GM23338 (cell line): ENCODE measurements at regions not wholly inside any gene's neighbourhood (a gene's known extent, or its start where the extent isn't known, plus 50 kb on each side); places are given as distances from the start of the nearest gene placed in this dataset.

Experiments
- ATAC-seq: fragments of 200-7000 bp; cut with Tn5 transposase; 3 replicates; pipeline ENCODE4 v1.9.1; 2020
- DNase-seq: peaks from one replicate; pipeline ENCODE4 v3.0.0-alpha.2; 2015; ENCODE audit warnings: low spot score
- H2AFZ ChIP-seq: fragments of 200-600 bp; sonication (generic); 2 replicates; pipeline ENCODE4 v1.8.0; 2016; ENCODE audit warnings: antibody characterized with exemption, mild to moderate bottlenecking, moderate library complexity
- H3F3A ChIP-seq: fragments of 200-600 bp; sonication (generic); replicated peaks from 2 replicates; pipeline ENCODE4 v1.8.0; 2017; ENCODE audit warnings: antibody characterized with exemption, mixed run types, low read depth
- H3K27ac ChIP-seq: fragments of 200-600 bp; sonication (generic); 2 replicates; pipeline ENCODE4 v1.6.1; 2016; ENCODE audit warnings: low read depth
- H3K27me3 ChIP-seq: fragments of 200-600 bp; sonication (generic); 2 replicates; pipeline ENCODE4 v1.8.0; 2016; ENCODE audit warnings: mild to moderate bottlenecking, mixed run types, moderate library complexity; ENCODE audit not compliant: insufficient read depth
- H3K36me3 ChIP-seq: fragments of 200-600 bp; sonication (generic); 2 replicates; pipeline ENCODE4 v1.8.0; 2016; ENCODE audit warnings: mild to moderate bottlenecking; ENCODE audit not compliant: insufficient read depth
- H3K4me1 ChIP-seq: fragments of 200-600 bp; sonication (generic); 2 replicates; pipeline ENCODE4 v1.8.0; 2016; ENCODE audit warnings: mild to moderate bottlenecking, moderate library complexity; ENCODE audit not compliant: insufficient read depth
- H3K4me2 ChIP-seq: fragments of 200-600 bp; sonication (generic); 2 replicates; pipeline ENCODE4 v1.7.1; 2017; ENCODE audit warnings: mixed run types
- H3K4me3 ChIP-seq: fragments of 200-600 bp; sonication (generic); 2 replicates; pipeline ENCODE4 v1.6.1; 2016; ENCODE audit warnings: mixed run types
- H3K79me2 ChIP-seq: fragments of 200-600 bp; sonication (generic); replicated peaks from 2 replicates; pipeline ENCODE4 v1.8.0; 2017; ENCODE audit warnings: mild to moderate bottlenecking; ENCODE audit not compliant: insufficient read depth
- H3K9me2 ChIP-seq: fragments of 200-600 bp; sonication (generic); 2 replicates; pipeline ENCODE4 v1.8.0; 2017; ENCODE audit not compliant: insufficient read depth
- H4K20me1 ChIP-seq: fragments of 200-600 bp; sonication (generic); replicated peaks from 2 replicates; pipeline ENCODE4 v1.8.0; 2017; ENCODE audit warnings: mild to moderate bottlenecking; ENCODE audit not compliant: insufficient read depth
- H3K27ac Mint-ChIP-seq: 2 replicates; pipeline ENCODE4 v1.8.0; 2020; ENCODE audit warnings: inconsistent platforms, mild to moderate bottlenecking, moderate library complexity, mixed read lengths
- H3K27me3 Mint-ChIP-seq: 3 replicates; pipeline ENCODE4 v1.8.0; 2022; ENCODE audit warnings: low read depth, mild to moderate bottlenecking, moderate library complexity, mixed read lengths, inconsistent platforms; ENCODE audit not compliant: insufficient read depth, poor library complexity
- H3K36me3 Mint-ChIP-seq: 3 replicates; pipeline ENCODE4 v1.8.0; 2021; ENCODE audit warnings: low read depth, mild to moderate bottlenecking, inconsistent platforms, moderate library complexity, mixed read lengths
- H3K4me1 Mint-ChIP-seq: 3 replicates; pipeline ENCODE4 v1.8.0; 2020; ENCODE audit warnings: mild to moderate bottlenecking, inconsistent platforms, mixed read lengths
- H3K4me3 Mint-ChIP-seq: 3 replicates; pipeline ENCODE4 v1.8.0; 2021; ENCODE audit warnings: moderate library complexity, mild to moderate bottlenecking, inconsistent platforms, mixed read lengths
- H3K9me3 Mint-ChIP-seq: 3 replicates; pipeline ENCODE4 v1.8.0; 2020; ENCODE audit warnings: moderate library complexity, mild to moderate bottlenecking, inconsistent platforms, mixed read lengths
- CREB1 ChIP-seq: fragments of 250-450 bp; sonication (Bioruptor Pico); IDR thresholded peaks from 2 replicates; pipeline ENCODE4 v1.5.0; 2020; ENCODE audit warnings: low read depth, mild to moderate bottlenecking, moderate library complexity
- CTCF ChIP-seq, 2 experiments: fragments of 200-600 bp in 1 of 2; sonication (generic) in 1 of 2; conservative IDR thresholded peaks; 2 replicates each; pipeline versions ENCODE4 v1.5.1 to v1.6.1; 2016 to 2017; ENCODE audit warnings: antibody characterized with exemption in 2 of 2, low read depth in 2 of 2, mild to moderate bottlenecking in 2 of 2, moderate library complexity in 1 of 2
- ETS1 ChIP-seq: IDR thresholded peaks from 2 replicates; pipeline ENCODE4 v1.6.1; 2016; ENCODE audit warnings: antibody characterized with exemption
- EZH2 ChIP-seq: fragments of 200-600 bp; sonication (generic); IDR thresholded peaks from one replicate; pipeline ENCODE4 v1.8.0; 2017; ENCODE audit warnings: antibody characterized with exemption, mild to moderate bottlenecking, low read depth; ENCODE audit not compliant: unreplicated experiment
- EZH2phosphoT487 ChIP-seq: fragments of 200-600 bp; sonication (generic); IDR thresholded peaks from one replicate; pipeline ENCODE4 v1.8.1; 2018; ENCODE audit warnings: antibody characterized with exemption; ENCODE audit not compliant: unreplicated experiment
- JUNB ChIP-seq: IDR thresholded peaks from one replicate; pipeline ENCODE4 v1.6.1; 2016; ENCODE audit warnings: antibody characterized with exemption; ENCODE audit not compliant: unreplicated experiment
- NANOG ChIP-seq: IDR thresholded peaks from 2 replicates; pipeline ENCODE4 v1.6.1; 2016; ENCODE audit warnings: antibody characterized with exemption, borderline replicate concordance
- POLR2AphosphoS5 ChIP-seq: IDR thresholded peaks from 2 replicates; pipeline ENCODE4 v1.6.1; 2016; ENCODE audit warnings: antibody characterized with exemption, low read depth
- REST ChIP-seq: IDR thresholded peaks from one replicate; pipeline ENCODE4 v1.6.1; 2018; ENCODE audit warnings: antibody characterized with exemption; ENCODE audit not compliant: unreplicated experiment
- STAT1 ChIP-seq: IDR thresholded peaks from one replicate; pipeline ENCODE4 v1.6.1; 2016; ENCODE audit warnings: antibody characterized with exemption; ENCODE audit not compliant: unreplicated experiment
- ZNF114 ChIP-seq: fragments of 250-450 bp; sonication (Bioruptor Pico); IDR thresholded peaks from 2 replicates; pipeline ENCODE4 v1.5.0; 2020; ENCODE audit warnings: mild to moderate bottlenecking, moderate library complexity
- ZNF331 ChIP-seq: fragments of 250-450 bp; sonication (Bioruptor Pico); IDR thresholded peaks from 2 replicates; pipeline ENCODE4 v1.5.0; 2020; ENCODE audit warnings: low read depth, mild to moderate bottlenecking, moderate library complexity
- ZNF462 ChIP-seq: fragments of 250-450 bp; sonication (Bioruptor Pico); IDR thresholded peaks from 2 replicates; pipeline ENCODE4 v1.5.0; 2020; ENCODE audit warnings: mild to moderate bottlenecking, moderate library complexity

GRCh38 chr2:57899898-57900297 lies 146.7 kb upstream of the VRK2 start:
- no peak for DNase-seq
- Histone ChIP-seq H3K79me2 (no peaks in the 10 kb centered on the region), H3K4me2 (no peak overlapping the region), H3K4me3 (no peak overlapping the region), H3K4me1 (peaks cover 15% of the 10 kb centered on the region), H3K9me2 (no peaks in the 10 kb centered on the region), H3K27me3 (no peaks in the 10 kb centered on the region), H4K20me1 (no peaks in the 10 kb centered on the region), H3K36me3 (no peaks in the 10 kb centered on the region), H3F3A (no peaks in the 10 kb centered on the region), H3K27ac (no peak overlapping the region), H2AFZ (0 out of 2 replicates have a peak overlapping the region, but pooled peaks have one; percentile 8)
- peaks cover 16% of the 10 kb centered on the region for H3K4me1 Mint-ChIP-seq
- H3K4me3 Mint-ChIP-seq = no peak overlapping the region
- TF ChIP-seq JUNB = no peak
- TF ChIP-seq ETS1 = no peak
- TF ChIP-seq NANOG = no peak
- no peak for TF ChIP-seq ZNF114 (CRISPR knock-in tag)
- TF ChIP-seq STAT1 = no peak
- TF ChIP-seq CREB1 (CRISPR knock-in tag) = no peak
- TF ChIP-seq REST = no peak
- TF ChIP-seq ZNF462 (CRISPR knock-in tag) = no peak
- no peak for TF ChIP-seq EZH2
- no peak for TF ChIP-seq CTCF (conservative IDR thresholded peaks at IDR 0.05; ENCODE audit: low read depth in 2 of 2)
- TF ChIP-seq POLR2AphosphoS5 = no peak
- TF ChIP-seq EZH2phosphoT487 = no peak
- TF ChIP-seq ZNF331 (CRISPR knock-in tag) = no peak
- H3K9me3 Mint-ChIP-seq = no peaks in the 10 kb centered on the region
- H3K27ac Mint-ChIP-seq = no peak overlapping the region; the same call in 1 of the 2 replicates
- ATAC-seq = no peak
- H3K27me3 Mint-ChIP-seq = no peaks in the 10 kb centered on the region
- H3K36me3 Mint-ChIP-seq = no peaks in the 10 kb centered on the region
